HepG2 (cell line): ENCODE measurements at regions not wholly inside any gene's neighbourhood (a gene's known extent, or its start where the extent isn't known, plus 50 kb on each side); places are given as distances from the start of the nearest gene placed in this dataset.

Experiments
- ATF1 ChIP-seq: IDR thresholded peaks from 2 replicates; pipeline ENCODE4 v1.6.1; 2016; ENCODE audit warnings: mild to moderate bottlenecking, control low read depth
- PAXIP1 ChIP-seq: sonication (generic); formaldehyde crosslinking; conservative IDR thresholded peaks from 2 replicates; pipeline ENCODE4 v1.4.0; 2020; ENCODE audit warnings: mild to moderate bottlenecking, missing genetic modification reagents, moderate library complexity
- PRDM15 ChIP-seq: sonication (generic); formaldehyde crosslinking; IDR thresholded peaks from 2 replicates; pipeline ENCODE4 v1.4.0; 2020; ENCODE audit warnings: missing genetic modification reagents
- RBM39 ChIP-seq: fragments of 200-400 bp; formaldehyde crosslinking; IDR thresholded peaks from one replicate; pipeline ENCODE4 v1.6.1; 2018; ENCODE audit warnings: antibody characterized with exemption, mild to moderate bottlenecking, low read depth, low read length; ENCODE audit not compliant: poor library complexity, severe bottlenecking
- RFXAP ChIP-seq: sonication (generic); formaldehyde crosslinking; IDR thresholded peaks from 2 replicates; pipeline ENCODE4 v1.4.0; 2020; ENCODE audit warnings: missing genetic modification reagents, borderline replicate concordance
- UBTF ChIP-seq: sonication (generic); formaldehyde crosslinking; IDR thresholded peaks from 2 replicates; pipeline ENCODE4 v1.4.0; 2020; ENCODE audit warnings: mild to moderate bottlenecking, missing genetic modification reagents
- YEATS2 ChIP-seq: sonication (generic); formaldehyde crosslinking; IDR thresholded peaks from 2 replicates; pipeline ENCODE4 v1.4.0; 2020; ENCODE audit warnings: missing genetic modification reagents, borderline replicate concordance
- ZFP37 ChIP-seq: sonication (generic); formaldehyde crosslinking; IDR thresholded peaks from 2 replicates; pipeline ENCODE4 v1.4.0; 2020; ENCODE audit warnings: missing genetic modification reagents, borderline replicate concordance
- ZKSCAN5 ChIP-seq: sonication (generic); formaldehyde crosslinking; IDR thresholded peaks from 2 replicates; pipeline ENCODE4 v1.5.1; 2020; ENCODE audit warnings: mild to moderate bottlenecking, missing genetic modification reagents
- ZNF350 ChIP-seq: sonication (generic); formaldehyde crosslinking; IDR thresholded peaks from 2 replicates; pipeline ENCODE4 v1.4.0; 2020; ENCODE audit warnings: mild to moderate bottlenecking, low read depth, missing genetic modification reagents, borderline replicate concordance
- ZNF44 ChIP-seq: sonication (generic); formaldehyde crosslinking; IDR thresholded peaks from 2 replicates; pipeline ENCODE4 v1.5.1; 2020; ENCODE audit warnings: mild to moderate bottlenecking, missing genetic modification reagents
- ZNF512B ChIP-seq: sonication (generic); formaldehyde crosslinking; IDR thresholded peaks from 2 replicates; pipeline ENCODE4 v1.5.1; 2020; ENCODE audit warnings: missing genetic modification reagents, mild to moderate bottlenecking, borderline replicate concordance
- ZSCAN25 ChIP-seq: sonication (generic); formaldehyde crosslinking; IDR thresholded peaks from 2 replicates; pipeline ENCODE4 v1.8.0; 2022; ENCODE audit warnings: mild to moderate bottlenecking, missing genetic modification reagents

- no peak for TF ChIP-seq UBTF
- peak; percentile 35 for TF ChIP-seq PRDM15 (CRISPR knock-in tag)
- TF ChIP-seq ATF1, result peak; percentile 32; the same call in 1 of the 2 replicates
- TF ChIP-seq ZNF44 (CRISPR knock-in tag), result no peak
- TF ChIP-seq ZSCAN25 (CRISPR knock-in tag), result no peak
- no peak for TF ChIP-seq RFXAP (CRISPR knock-in tag)
- peak; percentile 24; the same call in 1 of the 2 replicates for TF ChIP-seq PAXIP1 (CRISPR knock-in tag)
- TF ChIP-seq ZKSCAN5 (CRISPR knock-in tag), result no peak
- TF ChIP-seq ZFP37 (CRISPR knock-in tag), result no peak
- no peak for TF ChIP-seq ZNF512B (CRISPR knock-in tag)
- TF ChIP-seq YEATS2 (CRISPR knock-in tag), result no peak
- TF ChIP-seq ZNF350, result no peak
- no peak for TF ChIP-seq RBM39
Measured at GRCh38 chr13:33676045-33676989, 141.6 kb upstream of the RFC3 start (continued).
